Stimulated activated CD4-positive, alpha-beta T cell treated with anti-CD3 and anti-CD28 coated beads, Interleukin-2, amount 100 ng/mL, for 48 hours (primary cell): ENCODE measurements at regions not wholly inside any gene's neighbourhood (a gene's known extent, or its start where the extent isn't known, plus 50 kb on each side); places are given as distances from the start of the nearest gene placed in this dataset.
"Not testable (repeated sequence)": the region's sequence is repeated elsewhere in the genome, so short reads cannot be mapped to it uniquely, and the experiment has no call there.

Experiments
- DNase-seq, 2 donors: peaks; one replicate each; pipeline ENCODE4 v3.0.0-alpha.2; 2020

DNA sequence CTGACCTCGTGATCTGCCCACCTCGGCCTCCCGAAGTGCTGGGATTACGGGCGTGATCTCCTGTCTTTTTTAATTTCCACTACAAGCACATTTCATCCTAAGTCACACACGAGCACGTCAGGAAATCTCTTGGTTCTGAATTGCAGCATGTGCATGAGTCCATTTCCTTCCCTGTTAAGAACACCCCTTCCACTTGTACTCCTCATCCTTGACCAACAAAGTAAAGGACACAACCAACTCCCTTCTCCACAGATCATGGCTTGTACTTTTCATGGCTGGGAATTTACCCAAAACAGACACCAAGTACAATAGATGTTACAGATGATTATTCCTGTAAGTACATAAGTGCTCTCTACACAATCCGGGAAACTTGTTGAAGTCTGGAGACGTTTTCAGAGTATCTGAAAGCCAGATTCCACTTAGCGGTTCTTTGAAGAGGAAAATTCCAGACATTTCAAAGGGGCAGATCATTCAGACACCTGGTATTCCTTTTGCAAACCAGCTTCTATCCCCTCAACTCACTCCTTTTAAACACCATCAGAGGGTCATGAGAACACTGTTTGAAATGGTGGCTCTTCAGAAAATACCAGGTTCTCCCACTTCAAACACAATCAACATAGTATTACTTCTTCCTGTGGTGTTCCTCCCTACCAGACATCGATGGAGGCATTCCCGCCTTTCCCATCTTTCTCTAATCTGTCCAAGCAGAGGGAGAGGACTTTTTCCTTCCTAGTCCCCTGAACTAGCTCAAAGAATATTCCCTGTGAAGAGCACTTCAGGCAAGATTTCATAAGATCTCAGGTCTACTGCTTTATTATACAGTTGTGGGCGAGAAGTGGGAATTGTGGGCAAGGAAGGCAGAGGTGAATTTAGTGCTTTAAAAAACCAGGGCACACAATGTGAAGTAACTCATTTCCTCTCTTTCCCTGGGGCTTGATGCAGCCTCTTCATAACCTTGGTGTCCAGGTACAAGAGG is 80.1 kb upstream of the TSC22D2 start:
- DNase-seq = no peak

GRCh38 chr3:150324788-150325187 is 83.3 kb upstream of the TSC22D2 start:
- no peak for DNase-seq

DNA sequence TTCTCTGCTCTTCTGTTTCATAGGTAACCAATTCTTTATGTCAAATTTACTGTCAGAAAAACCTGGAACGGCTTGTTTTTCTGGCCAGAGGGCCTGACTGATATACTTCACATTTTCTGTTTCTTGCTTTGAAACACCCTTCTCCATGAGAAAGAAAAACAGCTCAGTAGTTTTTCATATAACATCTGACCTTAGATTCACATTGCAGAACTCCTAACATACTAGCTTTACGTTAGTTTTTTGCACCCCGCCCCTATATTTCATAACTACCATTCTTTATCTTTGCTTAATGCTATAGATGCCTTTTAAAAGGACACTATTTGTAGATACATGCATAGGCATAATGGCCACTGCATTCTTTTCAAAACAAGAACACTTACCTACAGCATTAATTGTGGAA is 83.9 kb upstream of the TSC22D2 start:
- no peak for DNase-seq

- DNase-seq = no peak
Measured at GRCh38 chr3:150323770-150324169, 84.3 kb upstream of the TSC22D2 start.

- DNase-seq = not testable (repeated sequence)
Measured at GRCh38 chr3:150323091-150323490, 85.0 kb upstream of the TSC22D2 start.

- DNase-seq = not testable (repeated sequence)
Measured at GRCh38 chr3:150320971-150321370, 87.1 kb upstream of the TSC22D2 start.

DNA sequence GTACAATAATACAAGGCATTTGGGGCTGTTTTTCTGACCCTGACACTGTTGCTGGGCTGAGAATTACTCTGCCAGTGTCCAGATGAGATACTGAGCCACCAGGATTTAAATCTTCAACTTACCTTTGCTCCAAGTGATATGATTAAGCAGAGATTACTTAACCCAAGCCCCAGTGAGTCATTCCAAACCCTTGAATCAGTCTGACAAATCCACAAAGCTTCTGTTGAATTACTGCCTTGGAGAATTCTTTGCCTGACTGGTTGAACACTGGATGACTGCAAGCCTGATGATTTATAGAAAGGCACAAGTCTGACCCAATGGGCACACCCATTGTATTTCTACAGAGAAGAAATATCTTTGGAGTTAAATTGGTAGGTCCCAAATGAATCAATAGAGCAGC is 88.2 kb upstream of the TSC22D2 start:
- no peak for DNase-seq

- DNase-seq = no peak
Measured at GRCh38 chr3:150317469-150317868, 90.6 kb upstream of the TSC22D2 start.

DNA sequence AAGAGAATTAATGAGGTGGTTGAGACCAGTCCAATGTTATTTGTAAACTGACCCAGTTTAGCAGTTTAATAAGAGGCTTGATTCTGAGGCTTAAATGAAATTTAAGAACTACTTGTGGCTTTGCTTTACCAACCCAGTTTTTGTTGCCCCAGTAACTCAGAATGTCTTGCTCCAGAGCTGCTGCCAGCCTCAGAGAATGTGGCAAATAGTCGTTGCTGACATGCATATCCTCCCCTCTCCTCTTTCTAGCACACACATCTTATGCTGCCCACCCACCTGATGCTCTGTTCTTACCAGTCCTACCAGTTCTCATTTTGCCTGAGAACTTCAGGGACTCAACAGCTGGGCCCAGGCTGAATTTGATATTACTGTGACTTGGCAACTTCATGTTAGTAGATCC is 92.4 kb upstream of the TSC22D2 start:
- DNase-seq = no peak

DNA sequence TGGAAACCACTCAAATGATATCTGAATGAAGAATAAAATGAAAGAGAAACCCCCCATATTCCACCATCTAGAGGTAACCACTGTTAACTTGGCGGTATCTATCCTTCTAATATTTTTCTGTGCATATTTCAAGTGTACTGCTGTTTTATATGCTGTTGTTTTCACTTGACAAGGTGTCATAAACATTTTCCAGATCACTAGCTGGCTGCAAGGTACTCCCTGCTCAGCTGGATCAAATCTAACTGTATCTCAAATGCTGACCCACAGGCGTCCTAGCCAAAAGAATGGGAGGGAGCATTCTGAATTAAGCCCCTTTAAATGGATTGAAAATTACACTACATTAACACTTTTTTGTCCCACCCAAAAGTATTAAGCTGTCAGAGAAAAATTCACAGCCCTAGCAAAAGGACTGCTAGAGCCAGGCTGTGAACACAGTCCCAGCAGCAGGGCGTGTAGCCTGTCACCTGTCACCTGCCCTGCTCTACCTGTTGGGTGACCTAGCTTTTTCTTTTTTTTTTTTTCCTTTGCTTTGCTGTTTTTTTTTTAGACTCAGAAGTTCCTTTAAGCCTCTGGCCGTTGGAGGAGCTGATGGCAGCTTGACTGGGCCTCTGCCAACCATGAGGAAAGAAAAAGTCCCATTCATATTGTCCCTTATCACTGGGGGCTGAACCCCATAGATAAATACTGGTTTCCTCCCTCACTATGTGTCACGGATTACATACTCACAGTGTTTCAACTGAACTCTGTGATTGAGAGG is 93.7 kb upstream of the TSC22D2 start:
- no peak for DNase-seq

DNA sequence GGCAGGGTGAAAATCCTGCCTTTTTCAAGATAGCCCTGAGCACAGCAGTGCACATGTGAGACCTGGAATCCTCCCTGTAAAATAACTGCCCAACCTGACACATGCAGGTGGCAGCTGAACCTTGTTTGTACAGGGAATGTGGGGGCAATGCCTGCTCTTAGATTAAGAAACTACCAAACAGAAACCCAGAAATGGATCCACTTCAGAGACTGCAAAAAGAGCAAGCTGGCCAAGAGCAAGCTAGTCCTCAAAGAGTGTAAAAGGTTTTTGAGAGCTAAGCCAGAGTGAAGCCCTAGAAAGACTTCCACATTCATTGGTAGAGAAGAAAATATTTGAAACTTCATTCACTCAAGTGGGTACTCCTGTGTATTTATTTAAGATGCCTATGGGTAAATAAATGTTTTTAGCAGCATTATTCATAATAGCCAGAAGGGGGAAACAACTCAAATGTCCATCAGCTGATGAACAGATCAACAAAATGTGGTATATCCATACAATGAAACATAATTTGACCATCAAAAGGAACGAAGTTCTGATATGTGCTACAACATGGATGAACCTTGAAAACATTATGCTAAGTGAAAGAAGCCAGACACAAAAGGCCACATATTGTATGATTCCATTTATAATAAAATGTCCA is 96.0 kb upstream of the TSC22D2 start:
- DNase-seq = no peak

GRCh38 chr3:150311156-150311555 is 96.9 kb upstream of the TSC22D2 start:
- DNase-seq = no peak

GRCh38 chr3:150309557-150309956 is 98.5 kb upstream of the TSC22D2 start:
- no peak for DNase-seq

- DNase-seq = no peak
Measured at GRCh38 chr3:150309257-150309542, 98.9 kb upstream of the TSC22D2 start.

DNA sequence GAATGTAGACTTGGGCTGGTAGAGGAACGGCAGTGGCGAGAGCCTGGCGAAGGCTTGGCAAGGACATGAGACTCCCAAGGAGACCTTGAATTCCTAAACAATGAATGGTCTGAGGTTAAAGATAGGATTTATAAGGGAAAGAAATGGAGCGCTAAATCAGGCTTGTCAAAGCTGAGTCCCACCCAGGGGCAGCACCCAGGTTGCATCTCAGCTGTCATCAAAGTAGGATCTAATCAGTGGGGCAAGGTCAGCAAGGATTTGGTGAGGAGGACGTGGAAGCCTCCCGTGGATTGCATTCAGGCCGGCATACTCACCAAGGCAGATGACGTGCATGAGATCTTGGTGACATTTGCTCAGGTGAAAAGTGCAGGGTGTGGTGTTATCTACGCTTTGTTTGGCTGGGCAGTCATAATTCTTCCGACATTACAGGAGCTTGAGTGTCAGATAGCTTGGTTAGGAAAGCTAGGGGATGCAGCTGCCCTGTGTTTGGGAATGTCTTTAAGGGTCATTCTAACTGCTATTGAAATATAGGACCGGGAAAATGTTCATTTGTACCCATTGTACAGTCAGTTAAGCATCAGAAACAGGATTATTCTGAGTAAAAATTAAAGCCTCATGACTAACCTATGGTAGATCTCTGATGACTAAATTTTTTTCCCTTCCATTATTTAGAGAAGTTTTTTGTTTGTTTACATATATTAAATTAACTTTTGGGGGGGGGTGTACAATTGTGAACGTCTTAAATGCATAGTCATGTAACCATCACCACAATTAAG is 99.4 kb upstream of the TSC22D2 start:
- no peak for DNase-seq

DNA sequence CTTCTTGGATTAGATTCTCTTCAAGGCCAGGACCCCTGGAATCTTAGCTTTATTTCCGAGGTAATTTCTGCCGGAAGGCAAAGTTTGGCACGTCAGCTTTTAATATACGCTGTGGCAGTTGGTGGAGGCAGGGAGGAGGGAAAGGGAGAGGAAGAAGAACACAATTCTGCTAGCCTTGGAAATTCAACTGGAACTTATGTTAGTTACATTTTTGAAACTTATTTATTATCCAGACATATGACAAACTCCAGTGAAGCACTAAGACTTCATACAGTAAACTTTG is 100.1 kb upstream of the TSC22D2 start:
- no peak for DNase-seq

GRCh38 chr3:150307311-150308036 is 100.6 kb upstream of the TSC22D2 start:
- no peak for DNase-seq

DNA sequence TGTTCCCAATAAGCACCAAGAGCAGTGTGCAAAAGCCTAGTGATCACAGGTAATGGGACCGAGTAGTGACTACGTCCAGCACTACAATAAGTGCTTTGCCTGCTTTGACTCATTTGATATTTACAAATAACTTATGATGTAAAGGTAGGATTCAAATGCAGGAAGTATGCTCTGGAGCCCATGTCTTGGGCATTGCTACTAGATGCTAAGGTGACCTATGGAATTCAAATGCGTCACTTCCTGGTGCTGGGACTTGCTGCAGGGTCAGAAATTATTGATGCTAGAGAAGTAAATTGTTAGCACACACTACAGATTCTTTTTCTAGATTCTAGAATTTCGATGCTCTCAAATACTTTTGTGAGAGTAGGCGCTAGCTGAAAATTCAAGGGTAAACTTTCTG is 101.2 kb upstream of the TSC22D2 start:
- DNase-seq = no peak

GRCh38 chr3:150306083-150306482 is 102.0 kb upstream of the TSC22D2 start:
- DNase-seq = no peak

DNA sequence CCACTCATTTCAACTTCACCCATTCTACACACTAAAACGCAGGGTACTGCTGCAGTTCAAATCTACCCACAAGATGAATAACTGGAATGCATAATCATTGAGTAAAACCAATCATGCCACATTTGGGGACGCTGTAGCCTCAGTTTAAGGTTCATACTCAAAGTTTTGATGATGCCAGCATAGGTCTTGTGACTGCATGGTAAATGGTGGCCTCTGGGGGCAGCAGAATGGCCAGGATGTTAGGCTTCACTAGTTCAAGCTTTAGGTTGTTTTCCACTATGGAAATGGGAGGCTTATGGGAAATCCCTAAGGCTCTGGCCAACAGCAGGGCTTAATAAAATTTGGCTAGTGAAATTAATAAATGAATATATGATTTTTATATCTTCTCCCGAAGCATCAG is 104.3 kb upstream of the TSC22D2 start:
- no peak for DNase-seq

GRCh38 chr3:150302246-150302645 is 105.9 kb upstream of the TSC22D2 start:
- no peak for DNase-seq

DNA sequence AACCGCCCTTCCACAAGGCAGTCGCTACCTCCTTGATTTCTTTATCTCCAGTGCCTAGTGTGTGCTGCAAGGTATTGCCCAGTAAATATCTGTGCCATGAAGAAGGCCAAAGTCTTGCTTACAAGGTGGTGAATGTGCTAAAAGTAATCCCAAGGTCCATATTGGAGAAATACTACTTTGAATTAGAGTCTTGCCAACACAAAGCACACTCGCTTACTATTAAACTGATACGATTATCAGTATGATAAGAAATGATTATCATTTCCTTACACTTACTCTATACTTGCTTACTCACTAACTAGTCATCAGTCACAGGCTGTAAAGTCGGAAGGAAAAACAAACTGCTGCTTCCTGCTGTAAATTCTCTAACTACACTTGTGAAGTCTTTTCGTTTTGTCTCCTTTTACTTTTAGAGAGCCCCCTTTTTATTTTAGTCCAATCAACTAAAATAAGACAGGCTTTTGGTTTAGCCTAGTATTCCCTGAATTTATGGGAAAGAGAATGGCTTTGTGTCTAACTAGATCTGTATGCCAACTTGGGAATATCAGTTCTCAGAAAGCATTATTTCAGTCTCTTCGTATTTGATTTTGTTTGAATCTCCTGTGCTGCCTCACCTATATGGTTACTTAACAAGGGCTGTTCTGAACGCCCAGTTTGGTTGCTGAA is 107.1 kb upstream of the TSC22D2 start:
- no peak for DNase-seq
